Osteocyte (in vitro differentiated cells): ENCODE measurements at regions not wholly inside any gene's neighbourhood (a gene's known extent, or its start where the extent isn't known, plus 50 kb on each side); places are given as distances from the start of the nearest gene placed in this dataset.
A peak's percentile ranks its signal among the peaks of the same experiment; 100 is the strongest.

ENCODE experiments used
- DNase-seq: peaks from one replicate; pipeline ENCODE4 v3.0.0; 2021; ENCODE audit warnings: mixed read lengths; ENCODE audit not compliant: unreplicated experiment; ENCODE audit errors: extremely low spot score
- H3K27ac Mint-ChIP-seq: one replicate; pipeline ENCODE4 v1.8.0; 2021; ENCODE audit warnings: mild to moderate bottlenecking, mixed read lengths; ENCODE audit not compliant: unreplicated experiment
- H3K27me3 Mint-ChIP-seq: one replicate; pipeline ENCODE4 v1.8.0; 2021; ENCODE audit warnings: mixed read lengths; ENCODE audit not compliant: unreplicated experiment
- H3K36me3 Mint-ChIP-seq: one replicate; pipeline ENCODE4 v1.8.0; 2021; ENCODE audit warnings: mixed read lengths; ENCODE audit not compliant: unreplicated experiment
- H3K4me1 Mint-ChIP-seq: one replicate; pipeline ENCODE4 v1.8.0; 2021; ENCODE audit warnings: mixed read lengths; ENCODE audit not compliant: unreplicated experiment
- H3K4me3 Mint-ChIP-seq: one replicate; pipeline ENCODE4 v1.8.0; 2021; ENCODE audit warnings: mild to moderate bottlenecking, moderate library complexity, mixed read lengths; ENCODE audit not compliant: unreplicated experiment
- H3K9me3 Mint-ChIP-seq: one replicate; pipeline ENCODE4 v1.8.0; 2021; ENCODE audit warnings: mixed read lengths; ENCODE audit not compliant: unreplicated experiment
- CTCF ChIP-seq: fragments of 200-600 bp; sonication (generic); IDR thresholded peaks from 2 replicates; pipeline ENCODE4 v1.5.0; 2021; ENCODE audit warnings: antibody characterized with exemption, mild to moderate bottlenecking, moderate library complexity

- no peak for DNase-seq
- H3K4me3 Mint-ChIP-seq: no peak overlapping the region
- H3K9me3 Mint-ChIP-seq: no peaks in the 10 kb centered on the region
- no peak for TF ChIP-seq CTCF
- peaks cover 4% of the 10 kb centered on the region for H3K4me1 Mint-ChIP-seq
- no peak overlapping the region for H3K27ac Mint-ChIP-seq
- H3K36me3 Mint-ChIP-seq: no peaks in the 10 kb centered on the region
- peaks cover 68% of the 10 kb centered on the region for H3K27me3 Mint-ChIP-seq
Observed at GRCh38 chr5:167578977-167579692, 712.3 kb upstream of the WWC1 start.

GRCh38 chr5:167579693-167580055, 711.8 kb upstream of the WWC1 start:
- H3K4me1 Mint-ChIP-seq: no peaks in the 10 kb centered on the region
- DNase-seq: no peak
- no peak for TF ChIP-seq CTCF
- peaks cover 63% of the 10 kb centered on the region for H3K27me3 Mint-ChIP-seq
- H3K27ac Mint-ChIP-seq: no peak overlapping the region
- H3K9me3 Mint-ChIP-seq: no peaks in the 10 kb centered on the region
- no peak overlapping the region for H3K4me3 Mint-ChIP-seq
- no peaks in the 10 kb centered on the region for H3K36me3 Mint-ChIP-seq

GRCh38 chr5:167580608-167581007, 710.8 kb upstream of the WWC1 start:
- DNase-seq: no peak
- H3K27ac Mint-ChIP-seq: no peak overlapping the region
- H3K4me3 Mint-ChIP-seq: no peak overlapping the region
- no peaks in the 10 kb centered on the region for H3K36me3 Mint-ChIP-seq
- no peaks in the 10 kb centered on the region for H3K9me3 Mint-ChIP-seq
- TF ChIP-seq CTCF: no peak
- H3K27me3 Mint-ChIP-seq: peaks cover 53% of the 10 kb centered on the region
- H3K4me1 Mint-ChIP-seq: no peaks in the 10 kb centered on the region

- H3K27me3 Mint-ChIP-seq: peaks cover 36% of the 10 kb centered on the region
- peak; percentile 65 for TF ChIP-seq CTCF
- no peak for DNase-seq
- no peaks in the 10 kb centered on the region for H3K9me3 Mint-ChIP-seq
- no peaks in the 10 kb centered on the region for H3K36me3 Mint-ChIP-seq
- no peaks in the 10 kb centered on the region for H3K4me1 Mint-ChIP-seq
- H3K4me3 Mint-ChIP-seq: no peak overlapping the region
- H3K27ac Mint-ChIP-seq: no peak overlapping the region
Observed at GRCh38 chr5:167582283-167582682, 709.2 kb upstream of the WWC1 start.

- no peak for DNase-seq
- H3K4me1 Mint-ChIP-seq: no peaks in the 10 kb centered on the region
- peaks cover 30% of the 10 kb centered on the region for H3K27me3 Mint-ChIP-seq
- no peaks in the 10 kb centered on the region for H3K9me3 Mint-ChIP-seq
- H3K36me3 Mint-ChIP-seq: no peaks in the 10 kb centered on the region
- no peak overlapping the region for H3K4me3 Mint-ChIP-seq
- H3K27ac Mint-ChIP-seq: no peak overlapping the region
- no peak for TF ChIP-seq CTCF
Observed at GRCh38 chr5:167582886-167583285, 708.6 kb upstream of the WWC1 start.
